GM03348 (cell line): ENCODE measurements at regions not wholly inside any gene's neighbourhood (a gene's known extent, or its start where the extent isn't known, plus 50 kb on each side); places are given as distances from the start of the nearest gene placed in this dataset.

Experiments used
- DNase-seq: peaks from one replicate; pipeline ENCODE4 v3.0.0; 2012; ENCODE audit warnings: low spot score

DNA sequence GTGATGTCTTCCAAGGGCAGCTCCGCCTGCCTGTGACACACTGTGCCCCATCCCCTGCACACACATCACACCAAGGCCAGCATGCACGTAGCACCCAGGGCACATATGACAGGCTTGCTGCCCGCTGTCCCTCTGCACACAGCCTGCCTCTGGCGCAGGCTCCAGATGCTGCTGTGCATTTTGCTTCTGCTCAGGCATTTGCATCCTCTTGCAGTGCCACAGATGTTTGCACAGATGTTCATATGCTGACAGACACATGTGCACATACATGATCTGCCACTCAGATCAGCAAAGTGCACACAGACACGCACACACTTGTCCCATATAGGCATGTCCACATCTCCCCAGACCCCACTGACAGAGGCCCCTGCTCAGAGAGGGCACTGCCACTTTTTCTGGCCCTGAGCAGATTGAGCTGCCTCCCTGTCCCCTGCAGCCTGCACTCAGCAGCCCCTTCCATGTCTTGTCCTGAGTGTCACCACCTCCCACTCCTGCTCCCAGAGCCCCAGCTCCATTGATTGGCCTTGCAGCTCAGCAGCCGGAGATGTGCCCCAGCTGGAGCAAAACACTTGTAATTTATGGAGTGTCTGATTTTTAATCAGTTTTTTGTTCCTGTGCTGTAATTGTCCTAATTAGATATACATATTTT, 115.1 kb upstream of the RPL38 start:
- no peak for DNase-seq

DNA sequence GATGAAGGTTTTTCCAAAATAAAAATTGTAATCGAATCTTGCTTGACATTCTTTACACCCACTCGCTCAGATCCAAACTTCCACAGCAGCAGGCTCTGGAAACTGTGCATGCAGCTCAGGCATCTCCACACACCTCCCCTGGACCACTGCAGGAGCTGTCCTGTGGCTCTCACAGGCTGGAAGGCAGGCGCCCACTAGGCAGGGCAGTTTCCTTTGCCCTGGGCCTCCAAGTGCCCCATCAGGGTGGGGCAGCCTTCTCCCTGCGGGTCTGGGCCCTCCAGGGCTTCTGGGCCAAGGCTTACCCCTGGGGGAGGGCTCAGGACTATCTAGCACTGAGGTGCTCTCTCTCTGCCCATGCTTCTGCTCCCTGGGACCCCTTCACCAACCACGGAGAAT, 114.5 kb upstream of the RPL38 start:
- no peak for DNase-seq

DNA sequence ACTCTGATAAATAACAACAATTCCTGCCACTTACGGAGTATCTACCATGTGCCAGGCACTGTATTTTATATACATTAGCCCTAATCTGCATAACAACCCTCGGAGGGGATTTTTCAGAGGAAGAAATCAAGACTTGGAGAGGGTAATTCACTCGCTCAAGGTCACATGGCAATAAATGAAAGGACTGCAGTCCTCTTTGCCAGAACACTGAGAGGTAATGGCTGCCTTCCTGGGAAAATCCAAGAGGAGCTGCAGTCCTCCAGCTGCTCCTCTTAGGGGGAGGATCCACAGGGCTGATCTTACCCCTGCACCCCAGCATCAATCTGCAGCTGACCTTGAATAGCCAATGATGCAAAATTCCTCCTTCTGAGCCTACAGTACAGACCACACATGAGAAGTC, 114.1 kb upstream of the RPL38 start:
- no peak for DNase-seq

DNA sequence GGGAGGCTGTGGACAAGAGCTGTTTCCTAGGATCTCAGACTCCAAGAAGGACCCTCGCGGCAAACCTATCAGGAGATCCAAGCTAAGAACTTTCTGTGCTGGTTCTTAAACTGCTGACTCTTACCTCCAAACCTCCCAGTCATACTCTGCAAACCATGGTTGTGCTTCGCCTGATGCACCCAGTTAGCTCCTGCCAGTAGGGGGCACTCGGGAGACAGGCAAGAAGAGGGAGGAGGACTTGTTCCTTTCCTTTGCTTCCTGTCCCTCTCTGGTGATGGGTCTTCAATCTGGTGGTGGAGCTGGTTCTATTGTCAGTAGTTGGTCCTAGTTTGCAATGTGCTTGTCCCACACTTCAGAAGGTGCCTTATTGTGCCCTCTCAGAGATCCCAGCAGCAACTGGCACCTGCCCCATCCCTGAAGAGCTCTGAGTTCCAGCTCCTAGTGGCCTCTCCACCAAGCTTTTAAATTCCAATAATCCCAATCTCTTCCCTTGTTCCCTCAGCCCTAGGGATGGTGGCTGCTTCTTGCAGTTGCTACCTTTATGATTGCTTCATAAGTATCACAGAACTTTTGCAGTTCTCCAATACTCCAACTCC, 113.5 kb upstream of the RPL38 start:
- DNase-seq: peak; percentile 50

DNA sequence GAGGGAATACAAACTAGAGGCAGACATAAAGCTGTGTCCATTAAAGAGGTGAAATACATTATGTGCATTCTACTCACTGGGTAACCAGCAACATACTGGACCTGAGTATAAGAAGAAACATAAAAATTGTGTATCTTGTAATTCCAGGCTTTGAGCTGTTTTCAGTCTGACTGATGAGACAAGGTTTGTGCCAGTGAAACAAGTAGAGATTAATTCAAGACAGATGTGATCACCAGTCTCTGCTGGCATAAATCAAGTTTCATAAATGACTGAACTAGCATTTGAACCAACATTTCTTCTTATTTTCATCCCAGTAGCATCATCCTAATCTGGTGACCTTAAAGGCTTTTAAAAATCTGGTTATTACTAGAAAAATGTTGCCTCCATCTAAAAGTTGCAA, 108.8 kb upstream of the RPL38 start:
- no peak for DNase-seq

DNA sequence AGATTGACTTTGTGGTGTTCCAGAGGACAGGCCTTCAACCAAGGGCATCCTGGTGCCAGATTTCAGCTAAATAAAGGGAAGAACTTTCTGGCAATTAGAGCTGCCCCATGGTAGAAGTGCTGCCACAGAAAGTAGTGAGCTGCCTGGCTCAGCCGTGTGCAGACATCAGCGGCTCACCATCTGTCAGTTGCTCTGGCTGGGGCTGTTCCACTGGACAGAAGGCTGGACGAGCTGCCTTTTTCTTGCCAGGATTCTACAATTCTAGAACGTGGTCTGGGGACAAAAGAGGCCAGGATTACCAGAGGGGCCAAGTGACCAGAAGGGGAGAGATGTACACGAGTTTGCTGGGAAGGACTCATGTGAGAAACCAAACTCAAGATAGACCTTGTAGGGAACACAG, 107.0 kb upstream of the RPL38 start:
- DNase-seq: no peak

DNA sequence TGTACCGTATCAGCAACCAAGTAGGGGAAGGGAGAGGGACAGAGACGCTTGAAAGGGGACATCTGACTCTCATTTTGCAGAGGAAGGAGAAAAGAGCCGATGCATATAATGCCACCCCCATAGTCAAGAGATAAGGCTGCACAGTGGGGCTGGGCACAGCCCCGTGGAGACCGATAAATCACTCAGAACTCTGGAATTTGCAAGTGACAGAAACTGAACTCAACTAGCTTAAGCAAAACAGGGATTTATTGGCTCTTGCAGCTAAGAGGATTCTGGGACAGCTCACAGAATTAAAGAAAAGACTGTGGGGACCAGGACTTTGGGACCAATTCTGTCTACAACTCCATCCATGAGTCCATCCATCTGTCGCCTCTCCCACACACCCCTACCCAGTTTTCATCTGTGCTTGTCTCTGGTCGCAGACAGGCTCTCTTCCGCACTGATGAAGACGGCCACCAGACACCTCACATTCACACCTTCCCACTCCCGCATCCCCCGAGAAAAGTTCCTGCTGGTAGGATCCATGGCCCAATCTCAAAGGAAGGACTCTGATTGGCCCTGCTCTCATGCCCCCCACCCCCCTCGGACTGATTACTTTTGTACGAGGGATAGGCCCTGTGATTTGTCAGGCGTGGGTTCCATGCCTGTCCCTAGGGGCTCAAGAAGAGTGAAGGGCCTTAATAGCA, 105.9 kb upstream of the RPL38 start:
- no peak for DNase-seq

DNA sequence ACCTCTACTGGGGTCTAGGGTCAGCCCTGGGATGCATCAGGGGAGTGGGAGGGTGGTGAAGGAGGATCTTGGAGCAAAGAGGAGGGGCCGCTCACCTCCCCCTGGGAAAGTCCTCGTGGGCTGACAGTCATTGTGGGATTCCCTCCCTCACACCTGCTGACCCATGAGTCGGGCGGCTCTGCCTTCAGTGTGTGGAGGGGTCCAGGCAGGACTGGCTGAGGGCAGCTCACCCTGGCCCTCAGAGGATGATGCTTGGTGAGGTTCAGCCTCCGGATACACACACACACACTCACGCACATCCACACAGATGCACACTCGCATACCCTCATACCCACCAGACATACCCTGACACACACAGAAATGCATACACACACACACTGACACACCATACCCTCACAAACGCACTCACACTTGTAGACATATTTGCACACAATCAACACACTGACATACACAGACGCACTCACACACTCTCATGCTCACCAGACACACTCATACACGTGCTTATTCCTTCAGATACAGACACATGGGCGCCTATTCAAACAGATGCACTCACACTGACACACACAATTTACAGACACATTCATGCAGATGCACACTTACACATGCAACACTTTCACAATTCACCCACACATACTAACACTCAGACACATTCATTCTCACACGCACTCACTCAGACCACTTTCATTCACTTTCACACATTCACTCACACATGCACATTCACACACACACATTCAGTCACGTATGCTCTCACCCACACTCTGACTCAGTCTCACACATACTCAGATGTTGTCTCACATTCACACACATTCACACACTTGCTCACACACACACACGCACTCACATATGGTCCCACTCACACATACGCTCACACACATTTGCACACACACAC, 105.1 kb upstream of the RPL38 start:
- DNase-seq: no peak

DNA sequence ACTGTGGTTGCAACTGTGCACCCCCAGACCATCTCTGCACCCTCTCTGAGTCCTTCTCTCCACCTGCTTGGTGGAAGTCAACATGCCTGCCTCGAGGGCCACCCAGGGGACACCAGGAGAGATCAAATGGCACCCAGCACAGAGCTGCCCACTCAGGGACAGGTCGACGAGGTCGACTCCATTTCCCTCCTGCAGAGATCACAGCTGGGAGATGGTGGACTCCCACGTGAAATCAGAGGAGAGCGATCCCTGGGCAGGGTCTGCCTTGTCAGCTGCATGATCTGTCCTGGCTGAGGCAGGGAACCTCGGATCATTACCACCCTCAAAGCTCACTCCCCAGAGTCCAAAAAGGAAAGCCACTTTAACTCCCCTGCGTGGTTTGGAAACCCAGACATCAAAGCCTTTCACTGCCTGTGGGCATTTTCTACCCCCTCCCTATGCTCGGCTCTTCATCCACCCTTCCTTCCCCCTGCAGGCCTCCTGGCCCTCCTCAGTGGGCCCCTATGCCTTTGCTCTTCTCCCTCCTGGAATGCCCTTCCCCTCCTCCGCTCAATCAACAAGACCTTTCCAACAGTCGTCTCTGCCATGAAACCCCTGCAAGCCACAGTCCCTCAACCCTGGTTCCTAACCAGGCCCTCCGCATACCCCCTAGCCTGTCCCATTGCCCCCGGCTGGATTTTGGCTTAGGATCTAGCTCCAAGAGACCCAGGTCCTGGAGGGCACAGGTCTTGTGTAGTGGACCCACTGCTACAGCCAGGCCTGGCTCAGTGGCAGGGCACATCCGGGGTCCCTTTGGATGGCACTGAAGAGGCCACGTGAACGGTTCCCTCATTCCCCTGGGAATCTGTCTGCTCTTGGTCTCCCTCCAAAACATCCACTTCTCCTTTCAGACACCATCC, 103.8 kb upstream of the RPL38 start:
- no peak for DNase-seq

DNA sequence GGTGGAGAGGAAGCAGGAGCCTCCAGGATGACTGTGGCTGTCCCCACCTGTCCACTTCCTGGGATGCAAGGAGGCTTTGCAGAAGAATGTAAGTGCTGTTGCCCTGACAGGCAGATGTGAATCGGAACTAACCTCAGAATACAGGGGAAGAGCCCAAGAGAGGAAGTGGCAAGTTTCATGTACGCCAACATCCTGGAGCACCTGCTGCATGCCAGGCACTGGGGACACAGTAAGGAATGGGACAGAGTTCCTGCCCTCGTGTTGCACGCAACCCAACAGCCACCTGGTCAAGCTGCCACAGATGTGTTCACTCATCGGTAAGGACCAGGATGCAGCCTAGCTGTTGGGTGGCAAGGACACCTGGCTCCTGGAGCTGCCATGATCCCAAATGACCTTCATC, 98.6 kb upstream of the RPL38 start:
- no peak for DNase-seq

DNA sequence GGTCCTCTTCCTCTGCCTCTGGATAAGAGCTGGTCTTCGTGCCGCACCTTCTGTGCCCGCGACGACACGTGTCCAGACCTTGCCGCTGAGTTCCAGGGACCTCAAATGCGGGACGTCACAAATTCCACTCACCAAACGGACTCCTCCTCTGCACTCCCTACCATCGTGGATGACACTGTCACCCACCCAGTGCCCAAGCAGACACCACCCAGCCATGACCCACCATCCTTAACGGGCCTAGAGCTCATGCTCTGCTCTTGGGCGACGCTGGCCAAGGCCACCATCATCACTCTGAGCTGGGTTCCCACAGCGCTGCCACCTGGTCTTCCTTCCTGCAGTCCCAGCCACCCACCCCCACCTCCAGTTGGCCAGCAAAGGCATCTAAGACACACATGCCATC, 96.4 kb upstream of the RPL38 start:
- DNase-seq: no peak

DNA sequence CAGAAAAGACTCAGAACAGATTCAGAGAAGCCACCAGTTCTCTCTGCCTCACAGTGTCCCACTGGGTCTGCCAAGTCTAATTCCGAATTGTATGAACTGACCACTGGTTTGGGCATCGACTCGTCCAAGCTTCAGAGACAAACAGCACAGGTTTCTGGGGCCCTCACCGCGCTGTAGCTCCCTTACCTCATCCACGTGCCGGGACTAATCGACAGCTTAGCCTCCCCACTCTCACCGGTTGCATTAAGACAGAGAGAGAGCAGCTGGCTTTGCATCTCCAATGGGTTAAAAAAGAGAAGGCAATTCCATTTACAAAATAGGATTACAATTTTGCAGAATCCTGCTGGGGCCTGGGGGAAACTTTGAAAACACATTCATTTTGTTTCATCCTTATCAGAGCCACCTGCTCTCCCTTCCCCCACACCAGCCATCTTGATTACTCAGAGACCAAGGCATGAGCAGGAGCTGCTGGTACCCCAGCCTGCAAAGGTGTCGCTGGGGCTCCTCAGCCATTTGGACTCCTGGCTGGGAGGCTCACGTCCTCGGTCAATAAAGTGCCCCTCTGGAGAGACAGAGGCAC, 95.3 kb upstream of the RPL38 start:
- no peak for DNase-seq

DNA sequence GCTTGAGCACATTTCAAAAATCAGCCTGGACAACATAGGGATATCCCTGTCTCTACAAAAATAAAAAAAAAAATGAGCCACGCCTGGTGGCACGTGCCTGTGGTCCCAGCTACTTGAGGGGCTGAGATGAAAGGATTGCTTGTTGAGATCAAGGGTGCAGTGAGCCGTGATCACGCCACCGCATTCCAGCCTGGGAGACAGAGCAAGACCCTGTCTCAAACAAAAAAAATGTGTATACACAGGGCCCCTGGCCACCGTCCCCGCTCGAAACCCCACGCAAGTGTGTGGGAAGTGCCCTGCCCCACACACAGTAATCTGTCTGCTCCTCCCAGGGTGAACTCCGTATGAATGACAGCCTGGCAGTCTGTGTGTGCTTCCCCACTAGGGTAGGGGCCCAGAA, 93.0 kb upstream of the RPL38 start:
- no peak for DNase-seq

DNA sequence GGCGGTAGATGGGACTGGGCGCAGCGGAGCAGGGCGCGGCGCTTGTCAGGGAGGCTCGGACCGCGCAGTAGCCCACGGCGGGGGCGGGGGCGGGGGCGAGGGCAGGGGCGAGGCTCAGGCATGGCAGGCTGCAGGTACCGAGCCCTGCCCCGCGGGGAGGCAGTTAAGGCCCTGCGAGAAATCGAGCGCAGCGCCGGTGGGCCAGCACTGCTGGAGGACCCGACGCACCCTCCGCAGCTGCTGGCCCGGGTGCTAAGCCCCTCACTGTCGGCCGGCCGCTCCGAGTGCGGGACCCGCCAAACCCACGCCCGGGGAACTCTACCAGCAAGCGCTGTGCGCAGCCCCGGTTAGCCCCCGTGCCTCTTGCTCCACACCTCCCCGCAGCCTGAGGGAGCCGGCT, 90.2 kb upstream of the RPL38 start:
- DNase-seq: no peak

DNA sequence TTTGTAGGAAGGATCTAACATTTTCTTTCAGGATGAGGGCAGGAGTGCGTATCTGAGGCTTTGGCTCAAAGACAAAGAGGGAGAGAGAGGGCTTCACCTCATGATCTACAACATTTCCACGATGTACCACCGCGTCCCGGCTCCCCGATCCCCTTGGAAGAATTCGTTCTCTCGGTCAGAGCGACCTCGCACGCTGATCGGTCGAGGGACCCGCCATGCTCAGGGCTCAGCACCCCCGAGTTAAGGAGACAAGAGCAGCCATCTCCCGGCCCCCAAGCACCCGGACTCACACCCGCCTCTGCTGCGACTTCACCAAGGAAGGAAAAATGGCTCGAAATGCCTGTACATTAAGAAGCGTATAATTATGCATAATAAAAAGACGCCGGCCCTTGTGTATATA, 89.5 kb upstream of the RPL38 start:
- no peak for DNase-seq

DNA sequence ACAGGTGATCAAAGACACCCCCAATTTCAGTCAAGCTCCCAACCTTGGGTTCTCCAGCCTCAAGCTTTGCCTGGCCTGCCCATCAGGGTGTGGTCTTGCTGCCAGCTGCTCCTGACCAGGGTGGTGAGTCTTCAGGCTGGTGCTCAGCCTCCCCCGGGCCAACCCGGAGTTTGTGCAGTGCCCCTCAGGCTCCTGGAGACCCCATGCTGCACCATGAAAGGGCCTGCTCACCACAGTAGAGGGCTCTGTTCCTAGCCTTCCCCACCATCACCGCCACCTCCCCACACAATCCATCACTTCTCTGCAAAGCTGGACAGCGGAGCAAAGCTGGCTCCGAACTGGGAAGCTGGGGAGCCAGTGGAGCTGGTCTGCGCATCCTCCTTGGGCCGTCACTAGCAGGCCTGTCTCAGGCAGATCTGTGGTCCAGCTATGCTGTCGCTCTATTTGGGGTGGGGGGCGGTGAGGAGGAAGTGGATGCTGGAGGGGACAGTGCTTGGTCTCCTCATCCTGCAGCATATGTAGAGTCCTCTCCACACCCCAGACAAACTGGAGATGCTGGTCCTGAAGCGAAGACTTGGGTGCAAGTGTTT, 88.5 kb upstream of the RPL38 start:
- DNase-seq: no peak

DNA sequence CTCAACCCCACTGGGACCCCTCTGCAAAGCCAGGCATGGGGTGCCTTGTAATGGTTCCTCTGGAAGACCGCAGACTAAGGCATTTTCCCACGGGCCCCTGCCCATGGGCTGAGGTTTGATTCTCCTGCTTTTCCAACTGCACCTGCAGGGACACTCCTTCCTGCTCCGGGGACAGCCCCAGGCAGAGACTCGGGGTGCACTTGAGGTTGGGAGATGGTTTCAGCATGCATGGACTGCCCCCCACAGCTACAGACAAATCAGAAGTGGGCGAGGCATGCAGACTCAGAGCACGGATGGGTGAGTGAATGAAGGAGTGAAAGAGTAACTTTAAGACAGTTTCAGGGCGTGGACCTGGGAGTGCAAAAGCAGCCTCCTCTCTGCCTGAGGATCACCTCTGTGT, 87.9 kb upstream of the RPL38 start:
- no peak for DNase-seq

DNA sequence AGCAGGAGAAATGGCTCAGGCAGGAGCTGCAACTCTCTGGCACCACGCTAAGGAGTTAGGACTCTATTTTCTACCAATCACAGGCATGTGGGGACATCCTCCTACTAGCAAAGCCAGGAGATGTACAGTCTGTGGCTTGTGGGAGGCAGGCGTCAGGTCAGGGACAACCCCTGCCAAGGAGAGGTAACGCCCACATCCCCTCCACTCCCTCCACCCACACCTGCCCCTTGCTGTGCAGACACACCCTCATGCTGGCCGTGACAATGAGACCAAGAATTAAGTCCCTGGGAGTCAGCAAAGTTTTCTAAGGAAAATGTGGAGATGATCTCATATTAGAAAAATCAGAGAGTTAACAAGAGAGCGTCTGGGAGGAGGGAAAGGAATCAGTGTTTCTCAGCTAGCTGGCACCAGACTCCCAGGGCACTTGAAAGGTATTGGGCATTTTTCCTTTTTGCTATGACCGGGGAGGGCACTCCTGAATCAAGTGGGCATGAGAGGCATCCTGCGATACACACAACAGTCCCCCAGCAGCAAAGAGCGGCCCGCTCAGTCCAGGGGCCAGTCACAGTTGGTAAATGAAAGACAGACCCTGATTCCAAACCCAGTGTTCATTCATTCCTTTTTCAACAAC, 87.3 kb upstream of the RPL38 start:
- DNase-seq: no peak

DNA sequence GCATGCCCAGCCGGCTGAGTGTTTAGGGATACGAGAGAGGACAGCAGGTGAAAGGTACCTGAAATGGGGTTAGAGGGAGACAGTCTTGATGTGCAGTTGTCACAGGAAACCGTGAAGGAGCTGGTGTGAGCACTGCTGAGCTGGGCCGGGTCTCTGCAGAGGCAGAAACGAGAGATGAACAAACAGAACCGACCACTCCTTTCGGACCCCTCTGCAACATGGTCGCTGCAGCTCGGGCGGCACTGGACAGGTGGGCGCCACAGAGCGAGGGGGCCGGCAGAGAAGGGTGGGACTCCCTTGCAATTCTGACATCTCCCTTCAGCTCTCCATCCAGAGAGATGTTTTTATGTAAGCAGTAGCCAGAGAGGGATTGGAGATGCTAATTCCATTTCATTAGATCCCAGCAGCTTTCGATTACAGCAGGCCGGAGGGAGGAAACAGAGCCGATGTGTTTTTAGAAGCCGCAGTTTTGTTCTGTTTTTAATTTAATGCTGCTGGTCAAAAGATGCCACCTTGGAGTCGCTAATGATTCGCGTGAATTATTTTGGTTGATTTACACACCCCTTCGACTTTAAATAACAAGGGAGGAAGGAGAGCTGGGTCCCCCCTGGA, 86.3 kb upstream of the RPL38 start:
- no peak for DNase-seq

DNA sequence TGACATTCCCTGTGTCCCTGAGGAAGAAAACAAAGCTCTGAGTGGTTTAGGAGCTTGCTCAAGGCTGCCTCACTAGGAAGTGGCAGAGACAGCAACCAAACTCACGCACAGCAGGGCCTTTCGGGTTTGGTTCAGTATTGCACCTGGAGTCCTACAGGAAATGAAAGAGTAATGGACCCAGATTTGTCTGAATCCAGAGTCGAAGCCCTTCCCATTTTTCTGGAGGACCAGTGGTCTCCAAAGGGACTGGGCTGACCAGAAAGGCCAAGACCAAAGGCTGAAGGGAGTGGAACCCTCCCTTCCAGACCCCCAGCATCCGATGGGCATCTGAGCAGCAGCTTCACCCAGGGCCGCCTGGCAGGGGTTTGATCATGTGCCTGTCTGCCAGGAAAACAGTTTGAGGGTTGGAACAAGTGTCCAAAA, 85.5 kb upstream of the RPL38 start:
- DNase-seq: no peak
